ENCODE measurements at regions not wholly inside any gene's neighbourhood (a gene's known extent, or its start where the extent isn't known, plus 50 kb on each side); places are given as distances from the start of the nearest gene placed in this dataset.

- Histone ChIP-seq H3K9ac (ENCODE audit: low read length) (no peak overlapping the region), H3K36me3 (ENCODE audit: control insufficient read depth, insufficient read depth, low read length) (no peaks in the 10 kb centered on the region), H3K27ac (ENCODE audit: low read depth, low read length) (no peak overlapping the region), H3K27me3 (ENCODE audit: control insufficient read depth, insufficient read depth, low read length) (no peaks in the 10 kb centered on the region), H3K4me1 (ENCODE audit: control insufficient read depth, insufficient read depth, low read length) (no peaks in the 10 kb centered on the region), H3K4me3 (ENCODE audit: low read length) (no peak overlapping the region)
Measured at GRCh38 chr5:145511351-145511750, 323.8 kb downstream of the PRELID2 start.

GRCh38 chr5:145510769-145511168, 324.4 kb downstream of the PRELID2 start:
- no peak overlapping the region for H3K9ac ChIP-seq (ENCODE audit: low read length)
- no peak overlapping the region for H3K27ac ChIP-seq (ENCODE audit: low read depth, low read length)
- H3K36me3 ChIP-seq (ENCODE audit: control insufficient read depth, insufficient read depth, low read length): no peaks in the 10 kb centered on the region
- H3K27me3 ChIP-seq (ENCODE audit: control insufficient read depth, insufficient read depth, low read length): no peaks in the 10 kb centered on the region
- no peak overlapping the region for H3K4me3 ChIP-seq (ENCODE audit: low read length)
- H3K4me1 ChIP-seq (ENCODE audit: control insufficient read depth, insufficient read depth, low read length): no peaks in the 10 kb centered on the region

GRCh38 chr5:145510324-145510723, 324.8 kb downstream of the PRELID2 start:
- H3K9ac ChIP-seq (ENCODE audit: low read length): no peak overlapping the region
- H3K4me3 ChIP-seq (ENCODE audit: low read length): no peak overlapping the region
- H3K27ac ChIP-seq (ENCODE audit: low read depth, low read length): no peak overlapping the region
- H3K27me3 ChIP-seq (ENCODE audit: control insufficient read depth, insufficient read depth, low read length): no peaks in the 10 kb centered on the region
- no peaks in the 10 kb centered on the region for H3K36me3 ChIP-seq (ENCODE audit: control insufficient read depth, insufficient read depth, low read length)
- no peaks in the 10 kb centered on the region for H3K4me1 ChIP-seq (ENCODE audit: control insufficient read depth, insufficient read depth, low read length)

- H3K9ac ChIP-seq (ENCODE audit: low read length): no peak overlapping the region
- no peaks in the 10 kb centered on the region for H3K36me3 ChIP-seq (ENCODE audit: control insufficient read depth, insufficient read depth, low read length)
- H3K4me3 ChIP-seq (ENCODE audit: low read length): no peak overlapping the region
- H3K27ac ChIP-seq (ENCODE audit: low read depth, low read length): no peak overlapping the region
- H3K4me1 ChIP-seq (ENCODE audit: control insufficient read depth, insufficient read depth, low read length): no peaks in the 10 kb centered on the region
- no peaks in the 10 kb centered on the region for H3K27me3 ChIP-seq (ENCODE audit: control insufficient read depth, insufficient read depth, low read length)
Measured at GRCh38 chr5:145509336-145510136, 325.6 kb downstream of the PRELID2 start.

GRCh38 chr5:145506185-145506850, 328.8 kb downstream of the PRELID2 start:
- Histone ChIP-seq H3K27me3 (ENCODE audit: control insufficient read depth, insufficient read depth, low read length) (no peaks in the 10 kb centered on the region), H3K9ac (ENCODE audit: low read length) (no peak overlapping the region), H3K4me3 (ENCODE audit: low read length) (no peak overlapping the region), H3K27ac (ENCODE audit: low read depth, low read length) (peak overlapping the region; percentile 8), H3K4me1 (ENCODE audit: control insufficient read depth, insufficient read depth, low read length) (no peaks in the 10 kb centered on the region), H3K36me3 (ENCODE audit: control insufficient read depth, insufficient read depth, low read length) (no peaks in the 10 kb centered on the region)

DNA sequence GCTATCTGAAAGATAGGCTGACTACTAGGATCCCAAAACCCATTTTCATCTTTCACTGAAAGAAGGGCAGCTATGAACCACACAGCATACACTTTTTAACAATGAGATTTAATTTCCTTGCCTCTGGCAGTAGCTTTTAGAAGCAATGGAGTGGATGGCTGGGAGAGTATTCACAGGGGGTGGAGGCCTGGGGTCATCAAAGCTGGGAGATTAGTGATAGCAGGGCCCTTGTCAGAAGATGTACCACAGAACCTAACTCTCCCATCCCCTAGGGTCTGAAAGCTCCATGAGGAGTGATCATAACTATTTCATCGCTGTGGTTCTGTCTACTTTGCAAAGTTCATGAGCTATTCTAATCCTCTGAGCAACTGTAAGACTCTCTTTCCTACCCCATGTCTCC, 332.2 kb downstream of the PRELID2 start:
- H3K27ac ChIP-seq (ENCODE audit: low read depth, low read length): no peak overlapping the region
- no peak overlapping the region for H3K4me3 ChIP-seq (ENCODE audit: low read length)
- no peaks in the 10 kb centered on the region for H3K4me1 ChIP-seq (ENCODE audit: control insufficient read depth, insufficient read depth, low read length)
- H3K9ac ChIP-seq (ENCODE audit: low read length): no peak overlapping the region
- H3K36me3 ChIP-seq (ENCODE audit: control insufficient read depth, insufficient read depth, low read length): no peaks in the 10 kb centered on the region
- no peaks in the 10 kb centered on the region for H3K27me3 ChIP-seq (ENCODE audit: control insufficient read depth, insufficient read depth, low read length)

DNA sequence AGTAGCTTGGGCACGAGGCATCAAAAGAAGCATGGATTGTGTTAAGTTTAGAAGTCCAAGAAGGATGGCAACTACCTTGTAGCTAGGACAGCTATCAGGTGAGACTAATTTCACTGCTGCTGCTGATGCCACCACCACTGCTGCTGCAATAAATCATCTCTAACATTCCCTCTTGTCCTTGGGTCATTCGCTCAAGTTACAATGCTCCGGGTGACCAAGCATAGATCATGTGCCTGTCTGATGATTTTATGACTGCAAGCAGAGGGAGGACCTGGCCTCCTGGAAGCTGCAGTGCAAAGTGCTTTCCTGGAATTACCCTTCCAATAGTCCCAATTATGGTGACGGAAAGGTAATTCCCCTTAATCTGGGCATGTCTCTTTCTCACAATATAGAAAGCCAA, 334.4 kb downstream of the PRELID2 start:
- Histone ChIP-seq H3K27me3 (ENCODE audit: control insufficient read depth, insufficient read depth, low read length) (no peaks in the 10 kb centered on the region), H3K27ac (ENCODE audit: low read depth, low read length) (no peak overlapping the region), H3K4me3 (ENCODE audit: low read length) (no peak overlapping the region)

DNA sequence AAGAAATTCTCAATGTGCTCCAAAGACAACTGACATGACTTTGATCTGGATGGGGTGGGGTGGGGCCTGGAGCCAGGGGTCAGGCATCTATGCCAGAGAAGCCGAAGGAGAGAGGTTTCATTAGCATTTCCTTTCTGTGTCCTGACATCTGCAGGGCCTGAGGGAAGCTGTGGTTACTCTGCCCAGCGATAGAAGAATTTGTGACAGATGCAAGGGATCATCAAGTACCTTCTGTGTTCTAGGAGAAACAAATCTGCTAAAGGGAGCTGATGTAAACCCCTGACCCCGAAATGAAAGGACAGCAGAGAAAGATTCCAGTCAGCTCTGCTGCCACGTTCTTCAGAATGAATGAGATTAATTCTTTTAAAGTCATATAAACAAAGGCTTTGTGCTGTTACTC, 335.7 kb downstream of the PRELID2 start:
- Histone ChIP-seq H3K4me1 (ENCODE audit: control insufficient read depth, insufficient read depth, low read length) (no peaks in the 10 kb centered on the region), H3K9ac (ENCODE audit: low read length) (no peak overlapping the region), H3K27me3 (ENCODE audit: control insufficient read depth, insufficient read depth, low read length) (no peaks in the 10 kb centered on the region), H3K27ac (ENCODE audit: low read depth, low read length) (no peak overlapping the region), H3K4me3 (ENCODE audit: low read length) (no peak overlapping the region), H3K36me3 (ENCODE audit: control insufficient read depth, insufficient read depth, low read length) (no peaks in the 10 kb centered on the region)

More for the DNA sequence above, 334.4 kb downstream of the PRELID2 start:
- H3K36me3 ChIP-seq (ENCODE audit: control insufficient read depth, insufficient read depth, low read length): no peaks in the 10 kb centered on the region
- H3K4me1 ChIP-seq (ENCODE audit: control insufficient read depth, insufficient read depth, low read length): no peaks in the 10 kb centered on the region
- no peak overlapping the region for H3K9ac ChIP-seq (ENCODE audit: low read length)

- no peak overlapping the region for H3K9ac ChIP-seq (ENCODE audit: low read length)
Measured at GRCh38 chr5:145497052-145497451, 338.1 kb downstream of the PRELID2 start.

GRCh38 chr5:145495741-145496140, 339.4 kb downstream of the PRELID2 start:
- no peak overlapping the region for H3K27ac ChIP-seq (ENCODE audit: low read depth, low read length)
- H3K4me1 ChIP-seq (ENCODE audit: control insufficient read depth, insufficient read depth, low read length): no peaks in the 10 kb centered on the region
- no peak overlapping the region for H3K9ac ChIP-seq (ENCODE audit: low read length)
- no peaks in the 10 kb centered on the region for H3K27me3 ChIP-seq (ENCODE audit: control insufficient read depth, insufficient read depth, low read length)
- H3K36me3 ChIP-seq (ENCODE audit: control insufficient read depth, insufficient read depth, low read length): no peaks in the 10 kb centered on the region
- H3K4me3 ChIP-seq (ENCODE audit: low read length): no peak overlapping the region

More at GRCh38 chr5:145497052-145497451, 338.1 kb downstream of the PRELID2 start:
- H3K27ac ChIP-seq (ENCODE audit: low read depth, low read length): no peak overlapping the region
- no peak overlapping the region for H3K4me3 ChIP-seq (ENCODE audit: low read length)
- H3K4me1 ChIP-seq (ENCODE audit: control insufficient read depth, insufficient read depth, low read length): no peaks in the 10 kb centered on the region
- no peaks in the 10 kb centered on the region for H3K27me3 ChIP-seq (ENCODE audit: control insufficient read depth, insufficient read depth, low read length)
- H3K36me3 ChIP-seq (ENCODE audit: control insufficient read depth, insufficient read depth, low read length): no peaks in the 10 kb centered on the region

GRCh38 chr5:145495196-145495595, 339.9 kb downstream of the PRELID2 start:
- Histone ChIP-seq H3K36me3 (ENCODE audit: control insufficient read depth, insufficient read depth, low read length) (no peaks in the 10 kb centered on the region), H3K27ac (ENCODE audit: low read depth, low read length) (no peak overlapping the region), H3K4me3 (ENCODE audit: low read length) (no peak overlapping the region), H3K9ac (ENCODE audit: low read length) (no peak overlapping the region), H3K27me3 (ENCODE audit: control insufficient read depth, insufficient read depth, low read length) (no peaks in the 10 kb centered on the region), H3K4me1 (ENCODE audit: control insufficient read depth, insufficient read depth, low read length) (no peaks in the 10 kb centered on the region)

- Histone ChIP-seq H3K36me3 (ENCODE audit: control insufficient read depth, insufficient read depth, low read length) (no peaks in the 10 kb centered on the region), H3K4me1 (ENCODE audit: control insufficient read depth, insufficient read depth, low read length) (no peaks in the 10 kb centered on the region), H3K9ac (ENCODE audit: low read length) (no peak overlapping the region), H3K27ac (ENCODE audit: low read depth, low read length) (no peak overlapping the region), H3K4me3 (ENCODE audit: low read length) (no peak overlapping the region), H3K27me3 (ENCODE audit: control insufficient read depth, insufficient read depth, low read length) (no peaks in the 10 kb centered on the region)
Measured at GRCh38 chr5:145493435-145493834, 341.7 kb downstream of the PRELID2 start.

DNA sequence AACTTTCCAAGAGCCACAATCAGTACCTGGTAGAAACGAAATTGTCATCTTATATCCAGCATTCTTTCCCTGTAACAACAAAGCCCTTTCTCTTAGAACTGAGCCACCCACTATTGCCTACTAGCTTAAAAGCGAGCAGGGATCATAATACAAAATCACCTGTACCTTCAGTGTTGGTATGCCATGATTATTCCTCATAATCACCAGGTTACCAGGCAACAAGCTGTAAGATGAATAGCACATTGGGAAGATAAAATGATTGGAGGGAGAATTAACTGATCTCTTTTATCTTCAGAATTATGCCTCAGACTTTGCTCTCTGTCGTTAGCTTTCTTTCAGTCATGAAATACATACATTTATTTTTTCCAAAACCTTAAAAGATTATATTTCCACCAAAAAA, 345.6 kb downstream of the PRELID2 start:
- no peak overlapping the region for H3K4me3 ChIP-seq (ENCODE audit: low read length)
- no peaks in the 10 kb centered on the region for H3K36me3 ChIP-seq (ENCODE audit: control insufficient read depth, insufficient read depth, low read length)
- no peaks in the 10 kb centered on the region for H3K4me1 ChIP-seq (ENCODE audit: control insufficient read depth, insufficient read depth, low read length)
- no peak overlapping the region for H3K27ac ChIP-seq (ENCODE audit: low read depth, low read length)
- H3K9ac ChIP-seq (ENCODE audit: low read length): no peak overlapping the region
- no peaks in the 10 kb centered on the region for H3K27me3 ChIP-seq (ENCODE audit: control insufficient read depth, insufficient read depth, low read length)

All from rectal smooth muscle tissue (tissue), 1 donor.